Stimulated activated CD8-positive, alpha-beta memory T cell treated with anti-CD3 and anti-CD28 coated beads, Interleukin-7, amount 100 ng/mL, for 48 hours (primary cell): ENCODE measurements at regions not wholly inside any gene's neighbourhood (a gene's known extent, or its start where the extent isn't known, plus 50 kb on each side); places are given as distances from the start of the nearest gene placed in this dataset.

Experiments
- DNase-seq, 2 donors: peaks; one replicate each; pipeline ENCODE4 v3.0.0-alpha.2; 2020; ENCODE audit warnings: low read depth in 1 of 2; ENCODE audit errors: extremely low read depth in 1 of 2

- DNase-seq: no peak
These were observed 806.2 kb downstream of the TBC1D22A start for GRCh38 chr22:47568700-47569099.

DNA sequence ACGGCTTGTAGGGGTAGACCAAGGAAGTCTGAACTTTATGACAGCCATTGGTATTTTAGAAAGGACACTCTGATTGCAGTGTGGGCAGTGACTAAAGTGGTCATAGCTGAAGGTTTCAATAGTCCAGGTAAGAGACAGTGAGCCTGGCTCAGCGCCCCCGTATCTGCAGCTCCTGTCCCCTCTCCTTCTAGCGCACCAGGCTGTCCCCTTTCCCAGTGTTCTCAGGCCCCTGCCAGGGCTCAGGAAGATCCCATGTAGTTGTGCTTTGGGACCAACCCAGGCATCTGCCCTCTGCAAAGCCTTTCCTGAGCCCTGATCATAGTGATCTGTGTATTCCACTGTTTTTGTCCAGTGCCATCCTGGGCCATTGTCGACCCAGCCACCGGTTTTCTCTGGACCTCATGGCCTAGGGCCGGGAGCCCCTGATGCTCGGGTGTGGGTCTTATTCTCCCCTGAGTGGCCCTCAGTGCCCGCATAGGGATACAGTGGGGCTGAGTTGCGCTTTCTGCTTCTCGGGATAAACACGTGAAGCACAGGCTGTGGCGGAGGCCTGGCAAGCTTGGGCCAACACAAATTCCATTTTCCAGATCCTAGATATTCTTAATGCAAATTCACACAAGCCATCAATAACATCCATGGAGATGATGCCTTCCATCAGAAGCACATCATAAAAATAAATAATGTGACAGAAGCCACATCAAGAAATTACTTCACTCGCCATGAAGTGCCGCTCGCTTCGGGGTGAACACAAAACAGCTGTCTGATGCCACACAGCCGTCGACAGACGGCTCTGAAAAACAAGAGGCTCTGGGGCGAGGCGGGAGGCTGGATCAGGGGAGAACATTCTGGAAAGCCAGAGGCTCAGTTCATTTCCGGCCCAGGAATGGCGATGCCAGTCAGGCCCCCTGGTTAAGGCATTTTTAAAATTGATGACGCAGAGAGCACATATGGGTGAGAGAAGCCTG, 805.0 kb downstream of the TBC1D22A start:
- no peak for DNase-seq

DNA sequence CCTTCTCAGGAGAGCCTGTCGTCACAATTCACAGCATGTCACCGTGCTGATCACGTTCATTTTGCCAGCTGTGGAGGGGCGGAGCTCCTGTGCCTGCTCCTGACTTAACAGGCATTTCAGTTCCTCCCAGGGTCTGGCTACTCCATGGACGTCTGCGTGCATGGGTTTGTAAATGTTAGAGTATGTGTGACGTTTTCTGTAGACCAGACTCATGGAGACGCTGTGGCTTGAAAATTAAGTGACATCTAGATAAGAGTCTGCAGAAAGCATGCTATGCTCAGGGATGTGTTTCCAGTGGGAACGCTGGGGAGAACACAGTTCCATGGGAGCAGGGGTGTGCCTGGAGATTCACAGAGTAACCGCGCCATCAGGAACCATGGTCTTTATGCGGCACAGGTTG, 804.0 kb downstream of the TBC1D22A start:
- DNase-seq: no peak

GRCh38 chr22:47565607-47566006, 803.2 kb downstream of the TBC1D22A start:
- no peak for DNase-seq

GRCh38 chr22:47564651-47565434, 802.4 kb downstream of the TBC1D22A start:
- DNase-seq: no peak

DNA sequence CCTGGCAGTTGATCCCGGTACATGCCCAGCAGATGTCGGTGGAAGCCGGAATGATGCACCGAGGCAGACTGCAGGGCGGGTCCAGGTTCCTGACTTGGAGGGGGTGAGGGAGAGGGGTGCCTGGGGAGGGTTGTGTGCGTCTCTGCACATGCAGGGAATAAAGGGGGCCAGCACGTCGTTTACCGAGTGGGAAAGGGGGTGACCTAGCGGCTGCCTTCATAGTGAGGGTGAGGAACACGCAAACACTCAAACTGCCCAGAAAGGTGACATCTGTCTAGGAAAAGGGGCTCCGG, 801.7 kb downstream of the TBC1D22A start:
- DNase-seq: no peak

DNA sequence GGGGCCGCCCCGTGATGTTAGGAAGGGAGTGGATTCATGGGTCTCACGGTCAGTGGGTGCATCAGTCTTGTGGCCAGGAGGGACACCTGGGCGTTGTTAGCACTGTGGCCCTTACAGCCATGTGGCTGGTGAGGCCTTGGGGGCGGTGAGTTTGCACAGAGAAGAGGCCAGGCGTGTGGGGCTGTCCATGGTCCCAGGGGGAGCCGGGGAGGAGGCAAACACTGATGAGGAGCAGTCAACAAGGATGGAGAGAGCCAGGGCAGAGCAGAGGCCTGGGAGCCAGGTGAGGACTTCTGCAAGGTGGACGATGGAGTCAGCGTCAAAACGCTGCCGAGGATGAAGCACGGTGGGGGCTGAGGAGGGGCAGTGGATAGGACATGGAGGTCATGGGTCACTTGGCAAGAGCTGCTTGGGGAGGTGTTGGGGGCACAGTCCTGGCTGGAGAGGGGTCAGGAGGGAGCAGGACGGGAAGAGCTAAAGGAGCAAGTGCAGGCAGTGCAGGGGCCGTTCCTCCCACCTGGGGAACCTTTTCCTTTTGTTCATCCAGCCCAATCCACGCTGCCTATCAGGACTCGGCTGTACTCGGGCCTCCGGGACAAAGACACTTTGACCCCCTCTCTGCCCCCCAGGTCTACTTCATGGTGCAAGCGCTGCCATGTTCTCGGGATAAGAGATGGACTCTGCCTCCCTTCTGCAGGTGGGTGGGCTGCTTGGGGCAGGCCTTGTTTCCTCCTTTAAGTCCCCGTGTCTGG, 801.1 kb downstream of the TBC1D22A start:
- DNase-seq: no peak

- DNase-seq: no peak
These were observed 799.3 kb downstream of the TBC1D22A start for GRCh38 chr22:47561766-47562165.

DNA sequence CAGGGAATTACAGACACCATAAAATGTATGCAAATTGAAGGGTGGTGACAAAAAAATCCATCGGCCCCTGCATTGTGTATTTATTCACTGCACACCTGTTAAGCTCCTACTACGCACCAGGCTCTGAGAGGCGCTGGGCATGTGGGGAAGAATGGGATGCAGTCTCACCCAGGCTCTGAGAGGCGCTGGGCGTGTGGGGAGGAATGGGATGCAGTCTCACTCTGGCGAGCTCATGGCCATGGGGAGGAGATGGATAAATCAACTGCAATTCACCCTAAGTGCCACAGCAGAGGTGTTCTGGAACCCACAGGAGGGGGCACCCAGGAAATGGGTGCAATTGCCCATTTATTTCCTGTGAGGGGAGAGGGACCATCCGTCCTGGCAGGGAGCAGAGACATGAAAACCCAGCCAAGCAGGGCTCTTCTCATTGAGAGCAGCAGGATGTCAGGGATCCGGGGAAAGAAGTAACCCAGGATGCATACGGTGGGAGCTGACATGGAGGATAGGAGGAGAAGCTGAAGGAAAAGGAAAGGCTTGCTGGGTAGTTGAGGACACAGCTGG, 798.7 kb downstream of the TBC1D22A start:
- DNase-seq: no peak

- no peak for DNase-seq
These were observed 796.6 kb downstream of the TBC1D22A start for GRCh38 chr22:47558828-47559700.

DNA sequence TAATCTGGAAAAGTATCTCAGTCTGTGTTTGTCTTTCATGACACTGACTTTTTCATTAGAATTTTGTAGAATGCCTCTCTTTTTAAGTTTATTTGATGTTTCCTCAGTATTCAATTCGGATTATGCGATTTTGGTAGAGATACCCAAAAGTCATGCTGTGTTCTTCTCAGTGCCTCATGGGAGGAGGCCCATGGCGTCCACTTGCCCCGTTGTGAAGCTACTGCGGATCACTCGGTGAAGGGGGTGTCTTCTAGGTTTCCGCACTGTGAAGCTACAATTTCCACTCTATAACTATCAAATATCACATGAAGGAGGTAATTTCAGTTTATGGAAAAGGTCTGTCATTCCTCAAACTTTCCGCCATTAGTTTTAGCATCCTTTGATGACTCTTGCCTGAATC, 794.0 kb downstream of the TBC1D22A start:
- no peak for DNase-seq

GRCh38 chr22:47553436-47553835, 791.0 kb downstream of the TBC1D22A start:
- no peak for DNase-seq

- no peak for DNase-seq
These were observed 790.2 kb downstream of the TBC1D22A start for GRCh38 chr22:47552541-47553205.

DNA sequence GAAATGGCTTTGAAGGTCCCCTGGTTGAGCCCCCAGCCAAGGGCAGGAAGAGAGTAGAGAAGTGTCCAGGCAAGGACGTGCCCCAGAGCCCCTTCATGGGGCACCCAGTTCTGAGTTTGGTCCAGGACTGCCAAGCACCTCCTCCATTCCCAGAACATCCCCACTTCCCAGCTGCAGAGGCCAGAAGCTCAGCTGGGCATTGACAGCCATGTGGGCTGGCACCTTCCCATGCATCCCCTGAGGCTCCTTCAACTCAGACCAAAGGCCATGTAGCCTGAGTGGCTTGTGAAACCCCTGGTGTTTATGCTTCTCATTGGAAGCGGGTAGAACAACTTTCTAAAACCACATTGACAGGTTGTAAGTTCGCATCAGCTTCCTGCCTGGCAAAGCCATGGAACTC, 789.6 kb downstream of the TBC1D22A start:
- DNase-seq: no peak

GRCh38 chr22:47551431-47551775, 789.0 kb downstream of the TBC1D22A start:
- no peak for DNase-seq

GRCh38 chr22:47550524-47551430, 788.3 kb downstream of the TBC1D22A start:
- no peak for DNase-seq

DNA sequence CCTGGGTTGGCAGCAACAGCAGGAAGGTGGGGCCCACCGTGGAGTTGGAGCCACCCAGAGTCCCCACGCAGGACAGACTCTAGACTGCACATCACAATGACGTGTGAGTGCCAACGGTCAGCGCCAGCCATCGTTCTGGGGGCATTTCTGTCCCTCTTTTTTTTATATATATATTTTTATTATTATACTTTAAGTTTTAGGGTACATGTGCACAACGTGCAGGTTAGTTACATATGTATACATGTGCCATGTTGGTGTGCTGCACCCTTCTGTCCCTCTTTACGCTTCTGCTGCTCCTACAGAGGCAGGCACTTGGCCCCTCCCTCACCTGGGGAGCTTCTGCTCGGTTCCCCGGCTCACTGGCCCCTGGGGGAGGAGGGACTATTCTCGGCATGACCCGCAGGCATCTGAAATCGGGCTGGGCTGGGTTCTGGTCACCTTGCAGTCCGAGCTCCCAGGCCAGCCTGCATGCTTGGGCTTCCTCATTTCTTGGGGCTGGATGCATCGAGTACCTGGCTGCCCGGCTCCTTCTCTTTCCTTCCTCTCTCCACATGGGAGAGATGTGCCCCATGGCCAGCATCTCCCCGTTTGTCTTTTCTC, 787.4 kb downstream of the TBC1D22A start:
- no peak for DNase-seq
